ENCODE measurements at regions not wholly inside any gene's neighbourhood (a gene's known extent, or its start where the extent isn't known, plus 50 kb on each side); places are given as distances from the start of the nearest gene placed in this dataset.

GRCh38 chr6:120924214-120924613, 410.1 kb downstream of the TBC1D32 start:
- FAIRE-seq, result no peak

DNA sequence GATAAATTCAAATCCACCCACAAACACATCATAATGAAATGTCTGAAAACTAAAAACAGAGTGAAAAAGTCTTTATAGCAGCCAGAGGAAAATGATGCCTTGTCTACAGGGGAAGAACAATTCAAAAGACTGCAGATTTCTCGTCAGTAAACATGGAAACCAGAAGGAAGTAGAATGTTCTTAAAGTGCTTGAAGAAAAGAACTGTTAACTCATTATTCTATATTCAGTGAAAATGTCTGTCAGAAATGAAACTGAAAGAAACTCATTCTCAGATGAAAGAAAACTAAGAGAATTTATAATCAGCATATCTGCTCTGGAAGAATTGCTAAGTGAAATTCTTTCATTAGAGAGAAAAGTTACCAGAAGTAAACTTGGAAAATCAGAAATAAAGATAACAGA, 416.1 kb downstream of the TBC1D32 start:
- FAIRE-seq, result no peak

- FAIRE-seq, result no peak
These were observed 417.4 kb downstream of the TBC1D32 start for GRCh38 chr6:120916844-120917243.

- FAIRE-seq, result no peak
These were observed 420.8 kb downstream of the TBC1D32 start for GRCh38 chr6:120913486-120913885.

- FAIRE-seq, result no peak
These were observed 425.5 kb downstream of the TBC1D32 start for GRCh38 chr6:120908767-120909166.

GRCh38 chr6:120903836-120904235, 430.4 kb downstream of the TBC1D32 start:
- FAIRE-seq, result no peak

DNA sequence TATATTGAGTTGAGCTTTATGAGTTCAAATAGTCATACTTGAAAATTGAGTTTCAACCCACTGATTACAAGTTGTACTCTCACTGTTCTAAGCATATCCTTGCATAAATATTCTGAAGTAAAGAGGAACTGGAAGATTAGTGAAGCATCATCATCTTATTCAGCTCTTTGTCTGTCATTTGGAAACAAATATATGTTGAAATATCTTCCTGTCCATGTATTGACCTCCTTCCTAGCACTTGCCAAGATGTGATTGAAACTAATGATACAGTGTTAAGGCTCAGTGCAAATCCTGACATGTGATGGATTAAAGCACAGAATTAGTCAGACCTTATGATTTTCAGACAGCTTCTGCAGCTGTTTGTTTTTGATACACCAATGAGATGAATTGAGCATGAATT, 434.3 kb downstream of the TBC1D32 start:
- no peak for FAIRE-seq

DNA sequence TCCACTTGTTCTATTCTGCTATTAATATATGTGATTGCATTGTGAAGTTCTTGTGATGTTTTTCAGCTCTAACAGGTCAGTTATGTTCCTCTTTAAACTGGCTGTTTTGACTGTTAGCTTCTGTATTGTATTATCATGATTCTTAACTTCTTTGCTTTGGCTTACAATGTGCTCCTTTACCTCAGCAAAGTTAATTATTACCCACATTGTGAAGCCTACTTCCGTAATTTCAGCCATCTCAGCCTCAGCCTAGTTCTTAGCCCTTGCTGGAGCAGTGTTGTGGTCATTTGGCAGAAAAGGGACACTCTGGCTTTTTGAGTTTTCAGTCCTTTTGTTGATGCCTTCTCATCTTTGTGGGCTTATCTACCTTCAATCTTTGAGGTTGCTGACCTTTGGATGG, 440.2 kb downstream of the TBC1D32 start:
- FAIRE-seq, result no peak

DNA sequence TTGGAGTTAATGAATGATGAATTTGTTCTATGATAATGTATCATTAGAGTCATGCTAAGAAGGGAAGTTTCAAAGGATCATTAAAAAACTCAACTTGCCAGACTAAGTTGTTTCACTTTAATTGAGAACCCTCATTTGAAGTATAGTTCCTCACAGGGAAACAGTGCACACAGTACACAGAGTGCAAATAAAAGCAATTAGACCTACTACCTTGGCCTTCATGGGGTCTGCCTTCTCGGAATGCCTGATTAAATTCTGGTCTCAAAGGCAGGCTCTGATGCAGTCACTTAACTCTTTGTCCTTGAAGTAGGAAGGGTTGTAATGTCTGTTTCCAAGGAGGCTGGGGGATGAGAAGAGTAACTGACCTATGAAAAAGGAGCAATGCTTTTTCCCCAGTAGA, 457.3 kb downstream of the TBC1D32 start:
- no peak for FAIRE-seq

GRCh38 chr6:120876424-120876823, 457.9 kb downstream of the TBC1D32 start:
- no peak for FAIRE-seq

- no peak for FAIRE-seq
These were observed 458.4 kb downstream of the TBC1D32 start for GRCh38 chr6:120875900-120876299.

GRCh38 chr6:120874422-120874821, 459.9 kb downstream of the TBC1D32 start:
- FAIRE-seq, result no peak

- FAIRE-seq, result no peak
These were observed 461.0 kb downstream of the TBC1D32 start for GRCh38 chr6:120873125-120873865.

DNA sequence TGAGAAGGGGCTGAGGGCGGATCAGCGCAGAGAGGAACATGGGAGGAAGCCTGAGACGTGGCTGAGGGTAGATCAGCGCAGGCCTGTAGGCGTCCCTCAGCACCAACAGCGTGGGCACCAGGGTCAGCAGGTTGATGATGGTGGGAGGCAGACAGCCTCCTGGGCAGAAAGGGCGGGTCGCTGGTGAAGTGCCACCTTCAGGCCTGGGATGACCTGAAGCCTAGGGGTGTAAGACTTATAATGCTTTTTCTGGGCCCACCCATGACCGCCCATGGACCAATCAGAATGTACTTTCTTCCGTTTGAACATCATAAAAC, 462.1 kb downstream of the TBC1D32 start:
- no peak for FAIRE-seq

- no peak for FAIRE-seq
These were observed 462.6 kb downstream of the TBC1D32 start for GRCh38 chr6:120871416-120872261.

DNA sequence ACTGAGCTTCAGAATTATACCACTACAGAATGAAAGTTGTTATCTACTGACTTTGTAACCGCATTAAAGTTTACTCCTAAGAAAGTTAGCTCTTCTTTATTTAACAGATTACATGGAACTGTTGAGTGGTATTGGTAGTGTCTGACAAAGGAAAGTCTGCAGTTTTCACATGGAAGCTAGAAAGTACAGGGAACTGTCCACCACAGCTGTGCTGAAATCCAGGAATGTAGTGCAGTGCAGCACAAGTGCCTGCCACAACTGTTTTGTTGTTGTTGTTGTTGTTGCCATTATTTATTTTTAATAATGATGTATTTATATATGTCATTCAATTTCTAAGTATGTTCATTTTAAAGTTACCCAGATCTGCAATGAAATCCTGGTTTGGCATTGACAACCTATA, 464.9 kb downstream of the TBC1D32 start:
- FAIRE-seq, result no peak

DNA sequence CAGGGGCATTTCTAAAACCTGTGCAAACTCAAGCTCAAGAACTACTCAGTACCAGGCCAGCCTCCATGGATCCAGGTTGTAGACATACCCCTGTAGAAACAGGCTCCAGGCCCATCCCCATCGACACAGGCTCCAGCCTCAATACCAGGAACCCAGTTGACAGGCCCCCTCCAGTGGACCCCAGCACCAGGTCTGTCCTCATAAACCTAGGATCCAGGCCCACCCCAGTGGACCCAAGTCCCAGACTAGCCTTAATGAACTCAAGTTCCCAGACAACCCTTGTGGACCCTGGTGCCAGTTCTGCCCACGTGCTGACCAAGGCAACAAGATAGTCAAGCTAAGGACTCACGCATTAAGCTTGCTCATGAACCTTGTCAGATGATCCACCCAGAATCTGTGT, 476.9 kb downstream of the TBC1D32 start:
- no peak for FAIRE-seq

DNA sequence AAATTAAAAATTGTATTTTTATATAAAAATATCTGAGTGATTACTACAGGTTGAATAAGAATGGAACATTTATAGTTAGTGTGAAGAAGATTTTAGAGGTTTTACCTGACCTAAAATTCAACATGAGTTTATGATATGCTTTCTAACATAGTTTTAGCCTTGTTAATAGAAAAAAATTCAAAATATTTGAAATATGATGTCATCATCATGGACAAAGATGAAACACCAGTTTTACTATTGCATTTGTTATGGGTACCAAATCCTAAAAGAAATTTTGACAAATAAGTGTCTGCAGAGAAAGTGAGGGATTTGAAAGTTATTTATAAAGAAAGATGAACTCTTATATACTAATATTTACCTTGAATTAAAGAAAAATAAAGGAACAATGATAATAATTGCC, 479.7 kb downstream of the TBC1D32 start:
- FAIRE-seq, result no peak

- no peak for FAIRE-seq
These were observed 480.8 kb downstream of the TBC1D32 start for GRCh38 chr6:120853489-120853888.

DNA sequence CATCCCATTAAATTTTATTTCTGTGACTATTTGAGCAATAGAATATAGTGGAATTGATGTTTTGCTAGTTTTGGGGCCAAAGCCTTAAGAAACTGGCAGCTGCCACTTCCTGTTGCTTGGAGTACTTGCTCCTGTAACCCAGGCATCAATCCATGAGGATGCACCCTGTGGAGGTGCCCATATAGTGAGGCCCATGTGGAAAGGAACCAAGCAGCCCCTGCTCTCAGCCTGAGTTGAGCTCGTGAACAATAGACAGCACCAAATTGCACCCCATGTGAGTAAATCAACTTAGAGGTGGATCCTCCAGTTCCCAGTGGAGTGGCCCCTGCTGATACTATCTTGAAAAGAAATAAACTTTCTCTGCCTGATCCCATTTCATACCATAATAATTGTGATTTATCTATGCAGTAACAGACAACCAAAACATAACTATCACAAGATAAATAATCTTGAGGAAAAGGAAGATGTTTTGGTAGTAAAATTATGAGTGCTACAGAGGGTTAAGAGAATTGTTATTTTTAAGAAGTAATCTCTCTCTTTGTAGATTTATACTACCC, 481.9 kb downstream of the TBC1D32 start:
- peak; percentile 87 for FAIRE-seq

DNA sequence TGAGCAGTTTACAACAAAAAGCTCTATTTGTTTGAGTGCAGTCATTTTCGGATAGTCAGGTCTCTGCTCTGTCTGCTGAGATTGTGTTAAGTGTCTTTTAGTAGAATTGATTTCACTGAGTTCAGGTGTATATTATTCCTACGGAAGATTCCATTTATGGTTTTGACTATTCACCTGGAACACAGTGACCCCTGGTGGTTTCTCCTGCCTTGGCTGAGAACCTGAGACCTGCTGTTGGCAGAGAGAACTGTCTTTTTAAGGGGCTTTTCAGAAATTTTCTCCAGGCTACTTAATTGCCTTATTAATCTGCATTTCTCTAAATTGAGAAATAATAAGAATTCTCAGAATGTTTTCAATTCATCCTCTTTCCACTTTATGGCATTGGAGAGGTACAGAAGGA, 508.0 kb downstream of the TBC1D32 start:
- no peak for FAIRE-seq

DNA sequence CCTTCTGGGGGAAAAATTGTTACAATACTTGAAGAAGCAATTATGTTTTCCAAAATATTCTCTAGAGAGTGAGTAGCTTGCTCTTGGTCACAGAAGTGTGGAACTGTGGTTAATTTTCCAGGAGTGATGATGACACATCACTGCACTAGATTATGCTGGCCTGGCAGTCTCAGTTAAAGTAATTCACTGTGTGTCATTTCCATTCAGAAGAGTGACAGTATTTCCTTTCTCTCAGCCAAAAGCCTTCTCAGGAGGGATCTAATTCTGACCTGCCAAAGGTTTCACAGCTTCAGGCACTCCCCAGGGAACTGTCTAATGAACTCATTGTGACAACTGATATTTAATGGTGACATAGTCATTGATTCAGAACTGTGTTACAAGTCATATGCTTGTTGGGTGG, 517.5 kb downstream of the TBC1D32 start:
- no peak for FAIRE-seq

DNA sequence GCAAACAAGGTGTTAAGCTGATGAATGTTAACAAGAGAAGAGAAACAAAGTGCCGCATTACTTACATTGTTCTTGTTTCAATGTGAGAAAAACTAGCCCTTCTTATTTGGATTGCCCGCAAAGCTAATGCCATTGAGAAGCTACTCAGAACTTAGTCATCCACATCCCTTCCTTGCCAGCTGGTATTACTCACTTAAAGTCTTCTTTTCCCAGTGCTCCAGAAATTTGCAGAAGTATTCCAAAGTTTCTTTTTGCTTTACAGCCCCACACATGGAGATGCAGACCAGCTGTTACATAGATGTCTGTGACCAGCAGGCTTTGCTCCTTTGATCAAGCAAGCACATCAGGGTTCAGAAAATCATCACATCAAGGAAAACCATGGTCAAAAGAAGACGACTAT, 529.0 kb downstream of the TBC1D32 start:
- FAIRE-seq, result no peak

- FAIRE-seq, result no peak
These were observed 529.7 kb downstream of the TBC1D32 start for GRCh38 chr6:120804612-120805011.

All from endometrium (tissue), 2 donors.